Ishikawa (cell line): ENCODE measurements at regions not wholly inside any gene's neighbourhood (a gene's known extent, or its start where the extent isn't known, plus 50 kb on each side); places are given as distances from the start of the nearest gene placed in this dataset.
A peak's percentile ranks its signal among the peaks of the same experiment; 100 is the strongest.

ENCODE experiments used
- CEBPB ChIP-seq: IDR thresholded peaks from 2 replicates; pipeline ENCODE4 v1.6.1; 2012
- CREB1 ChIP-seq: IDR thresholded peaks from 2 replicates; pipeline ENCODE4 v1.6.1; 2012; ENCODE audit warnings: low read depth
- EGR1 ChIP-seq: IDR thresholded peaks from 2 replicates; pipeline ENCODE4 v1.6.1; 2012
- EP300 ChIP-seq: IDR thresholded peaks from 2 replicates; pipeline ENCODE4 v1.6.1; 2012; ENCODE audit warnings: borderline replicate concordance
- FOXM1 ChIP-seq: IDR thresholded peaks from 2 replicates; pipeline ENCODE4 v1.6.1; 2012; ENCODE audit warnings: low read depth, borderline replicate concordance
- MAX ChIP-seq: IDR thresholded peaks from 2 replicates; pipeline ENCODE4 v1.6.1; 2012
- NFIC ChIP-seq: IDR thresholded peaks from 2 replicates; pipeline ENCODE4 v1.6.1; 2012
- RAD21 ChIP-seq: IDR thresholded peaks from 2 replicates; pipeline ENCODE4 v1.6.1; 2012; ENCODE audit warnings: low read depth
- REST ChIP-seq: IDR thresholded peaks from 2 replicates; pipeline ENCODE4 v1.6.1; 2012; ENCODE audit warnings: low read depth, mild to moderate bottlenecking
- TAF1 ChIP-seq: IDR thresholded peaks from 2 replicates; pipeline ENCODE4 v1.6.1; 2012; ENCODE audit warnings: low read depth, mild to moderate bottlenecking
- TCF12 ChIP-seq: IDR thresholded peaks from 2 replicates; pipeline ENCODE4 v1.6.1; 2012; ENCODE audit warnings: low read depth
- TEAD4 ChIP-seq: IDR thresholded peaks from 2 replicates; pipeline ENCODE4 v1.6.1; 2012
- USF1 ChIP-seq: IDR thresholded peaks from 2 replicates; pipeline ENCODE4 v1.6.1; 2012
- YY1 ChIP-seq: IDR thresholded peaks from 2 replicates; pipeline ENCODE4 v1.6.1; 2012; ENCODE audit warnings: low read depth
- ZBTB7A ChIP-seq: IDR thresholded peaks from 2 replicates; pipeline ENCODE4 v1.6.1; 2012; ENCODE audit warnings: low read depth

- TF ChIP-seq YY1 (no peak), RAD21 (no peak), ZBTB7A (no peak), REST (no peak), TAF1 (no peak), EGR1 (no peak), CREB1 (no peak)
These were observed 668.3 kb downstream of the IPMK start for GRCh38 chr10:57599440-57599839.

- no peak for TF ChIP-seq TEAD4
- TF ChIP-seq RAD21: no peak
- no peak for TF ChIP-seq ZBTB7A
- TF ChIP-seq TCF12: no peak
- TF ChIP-seq FOXM1: no peak
- TF ChIP-seq CEBPB: no peak
These were observed 673.6 kb downstream of the IPMK start for GRCh38 chr10:57593983-57594573.

- TF ChIP-seq EGR1 (no peak), TAF1 (no peak), USF1 (no peak), NFIC (no peak), RAD21 (peak; percentile 55)
These were observed 687.8 kb downstream of the IPMK start for GRCh38 chr10:57579926-57580325.

GRCh38 chr10:57562211-57562610 lies 705.5 kb downstream of the IPMK start:
- no peak for TF ChIP-seq RAD21
- no peak for TF ChIP-seq CEBPB
- no peak for TF ChIP-seq TCF12
- TF ChIP-seq EGR1: no peak
- TF ChIP-seq TAF1: no peak
- TF ChIP-seq YY1: no peak
- TF ChIP-seq REST: no peak
- TF ChIP-seq MAX: no peak

- TF ChIP-seq TAF1 (no peak), ZBTB7A (no peak), YY1 (no peak), EGR1 (no peak), CEBPB (no peak), USF1 (no peak), RAD21 (no peak), REST (no peak), EP300 (no peak)
These were observed 732.4 kb downstream of the IPMK start for GRCh38 chr10:57535306-57535705.

- TF ChIP-seq TAF1: no peak
- TF ChIP-seq MAX: no peak
- no peak for TF ChIP-seq RAD21
These were observed 754.1 kb downstream of the IPMK start for GRCh38 chr10:57513637-57514036.
